GM18909 (cell line): ENCODE measurements at regions not wholly inside any gene's neighbourhood (a gene's known extent, or its start where the extent isn't known, plus 50 kb on each side); places are given as distances from the start of the nearest gene placed in this dataset.
"Not testable (repeated sequence)": the region's sequence is repeated elsewhere in the genome, so short reads cannot be mapped to it uniquely, and the experiment has no call there.

Source experiments
- ATAC-seq: cut with Tn5 transposase; IDR thresholded peaks from one replicate; pipeline ENCODE4 v1.9.1; 2021; ENCODE audit warnings: mild to moderate bottlenecking; ENCODE audit not compliant: unreplicated experiment, poor library complexity

GRCh38 chr13:87274209-87274819 lies 396.9 kb upstream of the SLITRK5 start:
- ATAC-seq = no peak

GRCh38 chr13:87280139-87280538 lies 391.0 kb upstream of the SLITRK5 start:
- ATAC-seq = no peak

GRCh38 chr13:87287721-87288120 lies 383.4 kb upstream of the SLITRK5 start:
- no peak for ATAC-seq

- ATAC-seq = no peak
Observed at GRCh38 chr13:87295636-87296035, 375.5 kb upstream of the SLITRK5 start.

GRCh38 chr13:87302034-87302433 lies 369.1 kb upstream of the SLITRK5 start:
- no peak for ATAC-seq

GRCh38 chr13:87302931-87303330 lies 368.2 kb upstream of the SLITRK5 start:
- ATAC-seq = no peak

- no peak for ATAC-seq
Observed at GRCh38 chr13:87311165-87311564, 360.0 kb upstream of the SLITRK5 start.

- no peak for ATAC-seq
Observed at GRCh38 chr13:87314822-87315221, 356.3 kb upstream of the SLITRK5 start.

GRCh38 chr13:87322386-87322785 lies 348.8 kb upstream of the SLITRK5 start:
- no peak for ATAC-seq

- no peak for ATAC-seq
Observed at GRCh38 chr13:87324558-87324957, 346.6 kb upstream of the SLITRK5 start.

- no peak for ATAC-seq
Observed at GRCh38 chr13:87331178-87331577, 340.0 kb upstream of the SLITRK5 start.

GRCh38 chr13:87333599-87333998 lies 337.6 kb upstream of the SLITRK5 start:
- no peak for ATAC-seq

- ATAC-seq = no peak
Observed at GRCh38 chr13:87334176-87334575, 337.0 kb upstream of the SLITRK5 start.

GRCh38 chr13:87336346-87336889 lies 334.8 kb upstream of the SLITRK5 start:
- ATAC-seq = not testable (repeated sequence)

GRCh38 chr13:87344176-87344575 lies 327.0 kb upstream of the SLITRK5 start:
- ATAC-seq = no peak

GRCh38 chr13:87355451-87355850 lies 315.7 kb upstream of the SLITRK5 start:
- no peak for ATAC-seq

- ATAC-seq = no peak
Observed at GRCh38 chr13:87356314-87356713, 314.9 kb upstream of the SLITRK5 start.

- no peak for ATAC-seq
Observed at GRCh38 chr13:87358319-87358718, 312.9 kb upstream of the SLITRK5 start.

GRCh38 chr13:87361216-87361615 lies 310.0 kb upstream of the SLITRK5 start:
- no peak for ATAC-seq

GRCh38 chr13:87368639-87369038 lies 302.5 kb upstream of the SLITRK5 start:
- no peak for ATAC-seq

GRCh38 chr13:87376081-87376480 lies 295.1 kb upstream of the SLITRK5 start:
- ATAC-seq = no peak

GRCh38 chr13:87384099-87384498 lies 287.1 kb upstream of the SLITRK5 start:
- ATAC-seq = no peak
